ENCODE measurements at regions not wholly inside any gene's neighbourhood (a gene's known extent, or its start where the extent isn't known, plus 50 kb on each side); places are given as distances from the start of the nearest gene placed in this dataset.
"Not testable (repeated sequence)": the region's sequence is repeated elsewhere in the genome, so short reads cannot be mapped to it uniquely, and the experiment has no call there.

DNA sequence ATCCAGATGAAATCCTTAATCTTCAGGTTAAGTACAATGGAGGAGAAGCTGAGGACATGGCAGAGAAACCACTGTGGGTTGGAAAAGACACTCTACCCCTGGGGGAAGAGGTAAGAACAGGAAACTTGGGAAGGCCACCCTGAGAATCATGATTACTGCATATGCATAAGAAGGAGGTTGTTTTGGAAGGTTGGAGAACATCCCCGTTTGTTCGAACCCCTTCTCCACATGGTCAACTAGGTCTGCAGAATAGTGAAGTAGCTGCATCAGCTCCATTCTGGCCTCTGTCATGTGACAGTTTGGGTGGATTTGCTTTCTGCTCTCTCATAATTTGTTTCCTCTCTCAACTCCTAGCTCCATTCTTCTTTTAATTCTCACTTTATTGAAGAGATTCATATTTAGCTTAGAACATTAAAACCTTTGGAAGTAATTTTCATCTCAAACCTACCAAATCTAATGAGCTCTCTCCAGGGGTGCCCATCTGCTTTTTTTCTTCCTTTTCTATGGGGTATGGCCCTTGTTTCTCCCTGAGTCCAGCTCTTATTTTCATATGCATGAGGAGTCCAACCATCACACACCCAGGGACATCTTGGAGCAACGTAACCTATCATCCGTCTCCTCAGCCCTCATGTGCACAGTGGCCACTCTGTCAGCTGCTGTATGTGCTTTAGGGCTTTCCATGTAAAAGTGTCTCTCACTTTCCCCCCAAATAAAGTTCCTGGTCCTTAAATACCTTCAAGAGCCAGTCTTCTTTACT is 820.3 kb downstream of the TMEM121 start:
- no peaks in the 10 kb centered on the region for H3K9me3 ChIP-seq (ENCODE audit: low read depth, low read length)
- H3K4me3 ChIP-seq = no peak overlapping the region
- TF ChIP-seq EZH2 (IDR thresholded peaks at IDR 0.05) (no peak), FOXP2 (optimal IDR thresholded peaks at IDR 0.05; ENCODE audit: control extremely low read depth, extremely low read length, insufficient read depth) (no peak), POLR2AphosphoS5 (IDR thresholded peaks at IDR 0.05; ENCODE audit: borderline replicate concordance, low read depth, low read length) (no peak)
- H3K27ac ChIP-seq = no peak overlapping the region
- DNase-seq (ENCODE audit: low read depth, low spot score) = no peak
- no peak overlapping the region for H3K9ac ChIP-seq (ENCODE audit: insufficient read length)
- no peaks in the 10 kb centered on the region for H3K36me3 ChIP-seq (ENCODE audit: insufficient read depth, low read length)

DNA sequence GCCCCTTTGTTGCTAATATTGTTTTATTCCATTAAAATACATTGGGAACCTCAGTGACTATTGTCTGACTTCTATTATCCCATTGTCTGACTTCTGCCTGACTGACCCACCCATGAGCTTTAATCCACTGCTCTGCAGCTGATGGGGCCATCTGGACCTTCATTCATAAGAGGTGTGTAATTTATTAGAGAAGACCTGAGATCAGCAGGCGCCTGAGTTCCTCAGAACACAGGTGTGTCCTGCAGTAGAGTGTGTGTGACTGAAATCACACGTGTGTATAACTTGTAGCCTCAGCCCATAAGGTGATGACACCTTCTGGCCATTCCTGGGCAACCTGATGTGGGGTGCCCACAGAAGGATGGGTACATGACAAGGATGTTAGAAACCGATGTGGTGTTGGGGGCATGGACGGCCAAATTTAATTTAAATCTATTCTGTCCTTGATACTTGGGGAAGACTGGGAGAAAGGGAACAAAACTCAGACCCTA is 821.0 kb downstream of the TMEM121 start:
- H3K9ac ChIP-seq (ENCODE audit: insufficient read length) = no peak overlapping the region
- H3K9me3 ChIP-seq (ENCODE audit: low read depth, low read length) = no peaks in the 10 kb centered on the region
- TF ChIP-seq POLR2AphosphoS5 (IDR thresholded peaks at IDR 0.05; ENCODE audit: borderline replicate concordance, low read depth, low read length) (no peak), EZH2 (IDR thresholded peaks at IDR 0.05) (no peak), FOXP2 (optimal IDR thresholded peaks at IDR 0.05; ENCODE audit: control extremely low read depth, extremely low read length, insufficient read depth) (no peak)
- DNase-seq (ENCODE audit: low read depth, low spot score) = no peak
- no peak overlapping the region for H3K4me3 ChIP-seq
- H3K27ac ChIP-seq = no peak overlapping the region
- no peaks in the 10 kb centered on the region for H3K36me3 ChIP-seq (ENCODE audit: insufficient read depth, low read length)

DNA sequence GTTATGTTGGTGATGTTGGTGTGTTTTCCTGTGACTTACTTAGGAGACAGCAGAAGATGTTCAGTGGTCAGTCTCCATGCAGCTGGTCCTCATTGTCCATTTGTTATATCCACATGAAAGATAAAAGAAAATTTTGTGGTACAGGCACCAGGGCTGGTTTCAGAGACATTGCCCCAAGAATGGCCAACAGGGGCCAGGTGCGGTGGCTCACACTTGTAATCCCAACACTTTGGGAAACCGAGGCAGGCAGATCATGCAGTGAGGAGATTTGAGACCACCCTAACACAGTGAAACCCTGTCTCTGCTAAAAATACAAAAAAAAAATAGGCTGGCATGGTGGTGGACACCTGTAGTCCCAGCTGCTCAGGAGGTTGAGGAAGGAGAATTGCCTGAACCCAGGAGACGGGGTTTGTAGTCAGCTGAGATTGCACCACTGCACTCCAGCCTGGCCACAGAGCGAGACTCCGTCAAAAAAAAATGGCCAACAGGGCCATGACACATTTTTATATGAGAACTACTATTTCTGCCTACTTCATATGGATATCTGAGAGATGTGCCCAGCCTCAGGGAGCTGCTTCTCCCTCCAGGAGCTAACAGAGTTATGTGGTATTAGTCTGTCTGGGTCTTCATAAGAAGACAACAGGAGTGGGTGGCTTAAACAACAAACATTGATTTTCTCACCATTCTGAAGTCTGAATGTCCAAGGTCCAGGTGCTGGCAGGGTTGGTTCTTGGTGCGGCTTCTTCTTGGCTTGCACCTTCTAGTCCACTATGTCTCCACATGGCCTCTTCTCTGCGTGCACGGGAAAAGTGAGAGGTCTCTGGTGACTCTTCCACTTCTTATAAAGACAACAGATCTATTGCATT is 821.7 kb downstream of the TMEM121 start:
- H3K4me3 ChIP-seq = no peak overlapping the region
- H3K9me3 ChIP-seq (ENCODE audit: low read depth, low read length) = no peaks in the 10 kb centered on the region
- DNase-seq (ENCODE audit: low read depth, low spot score) = no peak
- no peak overlapping the region for H3K27ac ChIP-seq
- no peaks in the 10 kb centered on the region for H3K36me3 ChIP-seq (ENCODE audit: insufficient read depth, low read length)
- no peak for TF ChIP-seq FOXP2 (optimal IDR thresholded peaks at IDR 0.05; ENCODE audit: control extremely low read depth, extremely low read length, insufficient read depth)
- no peak for TF ChIP-seq EZH2 (IDR thresholded peaks at IDR 0.05)
- TF ChIP-seq POLR2AphosphoS5 (IDR thresholded peaks at IDR 0.05; ENCODE audit: borderline replicate concordance, low read depth, low read length) = no peak
- no peak overlapping the region for H3K9ac ChIP-seq (ENCODE audit: insufficient read length)

DNA sequence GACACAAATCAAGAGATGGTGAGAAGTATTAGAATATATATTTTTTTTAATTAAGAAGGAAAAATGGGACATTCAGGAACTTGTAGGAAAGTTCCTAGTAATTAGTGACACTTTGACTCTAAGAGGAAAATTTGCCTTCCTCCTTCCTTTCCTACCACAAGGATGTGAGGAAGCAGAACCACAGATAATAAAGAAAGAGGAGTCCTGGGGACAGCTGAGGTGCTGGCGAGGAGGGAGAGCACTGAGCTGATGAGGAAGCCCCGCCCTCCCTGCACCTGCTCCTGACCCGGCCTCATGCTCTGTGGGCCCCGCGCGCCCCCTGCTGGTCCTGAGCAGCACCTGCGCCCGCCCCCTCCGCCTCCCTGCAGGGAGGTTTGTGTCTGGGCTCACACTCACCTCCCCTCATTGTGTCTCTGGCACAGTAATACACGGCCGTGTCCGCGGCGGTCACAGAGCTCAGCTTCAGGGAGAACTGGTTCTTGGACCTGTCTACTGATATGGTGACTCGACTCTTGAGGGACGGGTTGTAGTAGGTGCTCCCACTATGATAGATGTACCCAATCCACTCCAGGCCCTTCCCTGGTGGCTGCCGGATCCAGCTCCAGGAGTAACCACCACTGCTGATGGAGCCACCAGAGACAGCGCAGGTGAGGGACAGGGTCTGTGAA is 822.6 kb downstream of the TMEM121 start:
- not testable (repeated sequence) for H3K36me3 ChIP-seq (ENCODE audit: insufficient read depth, low read length); H3K9ac ChIP-seq (ENCODE audit: insufficient read length); H3K4me3 ChIP-seq; H3K9me3 ChIP-seq (ENCODE audit: low read depth, low read length); DNase-seq (ENCODE audit: low read depth, low spot score); H3K27ac ChIP-seq

DNA sequence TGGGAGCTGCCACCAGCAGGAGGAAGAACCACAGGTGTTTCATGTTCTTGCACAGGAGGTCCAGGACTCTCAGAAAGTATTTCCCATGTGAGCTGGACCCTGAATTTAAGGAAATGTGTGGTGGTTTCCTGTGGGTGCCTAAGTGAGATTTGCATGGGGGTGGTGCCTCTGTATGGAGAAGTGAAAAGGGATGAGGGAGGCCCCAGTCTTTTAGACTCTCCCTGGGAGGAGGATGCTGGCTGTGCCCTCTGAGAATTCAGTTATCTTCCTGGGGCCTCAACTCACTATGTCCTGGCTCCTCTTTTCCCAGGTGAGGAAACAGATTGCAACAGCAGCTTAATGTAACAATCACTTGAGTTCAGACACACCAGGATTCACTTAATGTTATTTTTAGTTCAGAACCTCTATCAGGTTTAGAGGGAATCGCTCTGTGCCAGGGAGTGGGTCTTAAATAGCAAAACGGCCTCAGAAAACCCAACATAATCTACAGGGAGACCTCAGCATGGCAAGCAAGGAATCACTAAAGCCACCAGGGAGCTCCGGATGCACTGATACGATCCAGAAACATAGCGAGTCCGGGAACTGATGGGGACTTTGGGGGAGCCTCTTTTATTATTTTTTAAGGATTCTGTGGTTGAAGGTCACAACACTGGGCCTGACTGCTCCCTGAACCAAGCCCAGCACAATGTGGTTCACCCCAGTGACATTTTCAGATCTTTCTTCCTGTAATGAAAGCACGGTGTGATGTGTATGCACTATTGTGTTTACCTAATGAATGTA is 823.5 kb downstream of the TMEM121 start:
- not testable (repeated sequence) for H3K36me3 ChIP-seq (ENCODE audit: insufficient read depth, low read length); H3K27ac ChIP-seq; H3K4me3 ChIP-seq; H3K9ac ChIP-seq (ENCODE audit: insufficient read length); H3K9me3 ChIP-seq (ENCODE audit: low read depth, low read length); DNase-seq (ENCODE audit: low read depth, low spot score)

DNA sequence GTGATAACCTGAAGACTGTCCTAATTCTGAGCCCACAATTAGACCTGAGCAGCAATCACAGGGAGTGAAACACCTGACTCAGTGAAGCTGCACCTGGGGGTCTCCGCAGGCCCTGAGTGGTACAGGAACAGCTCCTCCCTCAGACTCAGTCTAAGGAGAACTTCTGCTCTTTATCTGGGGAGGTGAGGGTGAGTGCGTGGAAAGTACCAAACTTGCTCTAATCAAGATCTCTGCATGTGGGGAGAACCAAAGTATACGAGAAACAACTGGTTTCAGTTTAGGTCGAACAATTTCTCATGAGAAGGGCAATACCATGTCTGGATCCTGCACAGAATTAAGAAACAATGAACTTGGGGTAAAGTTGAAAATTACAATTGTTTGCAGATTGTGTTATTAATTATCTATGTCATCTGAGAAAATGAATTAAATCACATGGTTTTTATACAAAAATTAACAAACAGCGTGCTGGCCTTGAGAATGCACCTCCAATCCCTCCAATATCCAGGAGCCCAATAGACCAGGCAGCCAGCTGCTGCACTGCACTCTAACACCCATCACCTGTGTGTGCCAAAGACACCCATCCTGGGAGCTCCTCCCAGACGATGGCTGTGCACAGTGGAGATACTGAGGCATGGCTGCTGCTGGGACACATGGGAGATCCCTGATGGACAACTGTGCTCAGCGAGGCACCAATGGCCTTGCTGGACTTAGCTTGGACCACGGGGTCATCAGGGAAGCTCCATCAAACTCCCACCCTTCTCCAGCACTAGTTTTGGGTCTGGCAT is 828.8 kb downstream of the TMEM121 start:
- not testable (repeated sequence) for H3K9me3 ChIP-seq (ENCODE audit: low read depth, low read length); H3K9ac ChIP-seq (ENCODE audit: insufficient read length); H3K4me3 ChIP-seq; DNase-seq (ENCODE audit: low read depth, low spot score); H3K27ac ChIP-seq; H3K36me3 ChIP-seq (ENCODE audit: insufficient read depth, low read length)

DNA sequence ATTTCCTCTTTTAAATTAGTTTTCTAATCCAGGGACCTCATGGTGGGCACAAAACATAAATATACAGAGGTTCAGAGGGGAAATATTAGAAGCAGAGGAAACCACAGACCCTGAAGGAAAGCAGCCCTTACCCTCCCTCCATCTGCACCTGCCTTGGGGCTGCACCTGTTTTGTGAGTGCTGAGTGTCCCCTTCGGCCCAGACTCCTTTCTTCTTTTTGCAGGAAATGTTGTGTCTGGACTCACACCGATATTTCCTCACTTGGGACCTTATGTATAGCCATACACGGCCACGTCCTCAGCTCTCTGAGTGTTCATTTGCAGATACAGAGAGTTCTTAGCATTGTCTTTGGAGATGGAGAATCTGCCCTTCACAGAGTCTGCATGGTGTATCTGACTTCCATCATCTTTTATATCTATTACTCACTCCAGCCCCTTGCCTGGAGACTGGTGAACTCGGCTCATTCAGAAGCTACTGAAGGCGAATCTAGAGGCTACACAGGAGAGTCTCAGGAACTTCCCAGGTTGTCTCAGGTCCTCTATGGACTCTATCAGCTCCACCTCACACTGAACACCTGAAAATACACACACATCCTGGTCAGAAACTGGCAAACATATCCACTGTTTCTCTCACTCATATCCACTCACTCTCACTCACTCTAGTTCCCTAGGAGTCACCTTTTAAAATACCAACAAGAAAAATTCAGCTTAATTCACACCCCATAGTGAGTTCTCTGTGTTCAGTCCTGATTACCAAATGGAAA is 829.7 kb downstream of the TMEM121 start:
- H3K27ac ChIP-seq; H3K9ac ChIP-seq (ENCODE audit: insufficient read length); H3K4me3 ChIP-seq; H3K36me3 ChIP-seq (ENCODE audit: insufficient read depth, low read length); DNase-seq (ENCODE audit: low read depth, low spot score); H3K9me3 ChIP-seq (ENCODE audit: low read depth, low read length): not testable (repeated sequence)

DNA sequence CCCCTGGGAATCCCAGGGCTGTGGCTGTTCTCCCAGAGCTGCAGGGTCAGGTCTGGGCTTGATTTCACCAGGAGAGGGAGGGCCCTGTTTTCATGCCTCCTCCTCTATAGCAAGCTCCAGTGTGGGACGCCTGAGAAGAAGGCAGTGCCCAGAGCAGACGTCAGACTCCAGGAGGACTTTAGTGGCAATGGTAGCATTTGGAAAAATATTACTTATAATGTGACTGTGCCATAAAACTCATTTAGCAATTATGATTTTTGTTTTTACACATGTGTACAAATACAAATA is 830.2 kb downstream of the TMEM121 start:
- not testable (repeated sequence) for H3K9ac ChIP-seq (ENCODE audit: insufficient read length); H3K9me3 ChIP-seq (ENCODE audit: low read depth, low read length); H3K4me3 ChIP-seq; H3K27ac ChIP-seq; DNase-seq (ENCODE audit: low read depth, low spot score); H3K36me3 ChIP-seq (ENCODE audit: insufficient read depth, low read length)

DNA sequence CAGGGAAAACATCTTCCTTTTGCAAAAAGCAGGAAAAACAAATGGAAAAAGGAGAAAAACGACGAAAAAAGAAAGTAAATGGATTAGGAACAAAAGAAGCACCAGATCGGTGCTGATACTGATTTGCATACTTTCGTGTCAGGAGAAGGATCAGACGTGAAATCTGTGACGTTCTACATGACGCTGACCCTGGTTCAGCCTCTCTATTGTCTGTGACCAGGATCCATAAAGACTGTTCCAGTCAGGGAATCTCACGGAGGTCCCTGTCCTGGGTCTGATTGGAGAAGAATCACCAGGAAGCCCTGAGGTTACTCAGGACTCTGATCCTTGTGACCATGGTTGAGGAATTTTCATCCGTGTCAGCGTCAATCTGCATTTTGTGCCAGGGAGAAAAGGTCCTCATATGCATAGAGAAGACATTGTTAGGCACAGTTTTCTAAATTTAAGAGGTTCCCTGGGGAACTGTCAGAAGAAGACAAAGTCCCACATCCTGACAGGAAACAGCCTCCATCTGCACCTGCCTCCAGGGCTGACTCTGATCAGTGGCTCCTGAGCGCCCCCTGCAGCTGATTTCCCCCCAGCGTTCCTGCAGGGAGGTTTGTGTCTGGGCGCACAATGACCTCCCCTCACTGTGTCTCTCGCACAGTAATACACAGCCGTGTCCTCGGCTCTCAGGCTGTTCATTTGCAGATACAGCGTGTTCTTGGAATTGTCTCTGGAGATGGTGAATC is 832.9 kb downstream of the TMEM121 start:
- H3K9me3 ChIP-seq (ENCODE audit: low read depth, low read length); H3K4me3 ChIP-seq; DNase-seq (ENCODE audit: low read depth, low spot score); H3K27ac ChIP-seq; H3K9ac ChIP-seq (ENCODE audit: insufficient read length); H3K36me3 ChIP-seq (ENCODE audit: insufficient read depth, low read length): not testable (repeated sequence)

DNA sequence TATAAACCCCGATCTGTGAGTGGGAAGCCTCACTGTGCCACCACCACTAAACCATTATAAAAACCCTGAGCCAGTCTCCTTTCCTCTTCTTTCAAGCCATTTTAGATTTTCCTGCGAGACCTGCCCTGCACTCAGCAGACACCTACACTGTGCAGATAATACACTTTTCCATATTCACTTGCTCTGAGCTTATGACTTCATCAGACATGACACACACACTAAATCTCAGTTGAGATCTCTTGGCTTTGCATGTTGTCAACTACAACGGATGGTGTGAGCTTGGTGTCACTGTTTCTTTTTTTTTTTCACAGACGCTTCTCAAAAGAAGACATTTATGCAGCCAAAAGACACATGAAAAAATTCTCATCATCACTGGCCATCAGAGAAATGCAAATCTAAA is 839.0 kb downstream of the TMEM121 start:
- not testable (repeated sequence) for DNase-seq (ENCODE audit: low read depth, low spot score); H3K9ac ChIP-seq (ENCODE audit: insufficient read length); H3K27ac ChIP-seq; H3K36me3 ChIP-seq (ENCODE audit: insufficient read depth, low read length); H3K4me3 ChIP-seq; H3K9me3 ChIP-seq (ENCODE audit: low read depth, low read length)

DNA sequence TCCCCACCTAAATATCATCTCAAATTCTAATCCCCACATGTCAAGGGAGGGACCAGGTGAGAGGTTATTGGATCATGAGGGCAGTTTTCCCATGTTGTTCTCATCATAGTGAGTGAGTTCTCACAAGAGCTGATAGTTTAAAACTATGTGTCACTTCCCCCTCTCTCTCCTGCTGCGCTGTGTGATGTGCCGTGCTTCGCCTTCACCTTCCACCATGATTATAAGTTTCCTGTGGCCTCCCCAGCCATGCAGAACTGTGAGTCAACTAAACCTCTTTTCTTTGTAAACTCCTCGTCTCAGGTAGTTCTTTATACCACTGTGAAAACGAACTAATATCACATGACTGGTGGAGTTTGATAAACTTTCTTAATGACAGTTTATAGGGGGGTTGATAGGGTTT is 839.5 kb downstream of the TMEM121 start:
- DNase-seq (ENCODE audit: low read depth, low spot score); H3K9me3 ChIP-seq (ENCODE audit: low read depth, low read length); H3K4me3 ChIP-seq; H3K27ac ChIP-seq; H3K9ac ChIP-seq (ENCODE audit: insufficient read length); H3K36me3 ChIP-seq (ENCODE audit: insufficient read depth, low read length): not testable (repeated sequence)

All from SK-N-MC (cell line).